ENCODE measurements at regions not wholly inside any gene's neighbourhood (a gene's known extent, or its start where the extent isn't known, plus 50 kb on each side); places are given as distances from the start of the nearest gene placed in this dataset.
A peak's percentile ranks its signal among the peaks of the same experiment; 100 is the strongest.

GRCh38 chr13:91017031-91017668, 330.3 kb upstream of the MIR17HG start:
- TF ChIP-seq, protein P1, sequence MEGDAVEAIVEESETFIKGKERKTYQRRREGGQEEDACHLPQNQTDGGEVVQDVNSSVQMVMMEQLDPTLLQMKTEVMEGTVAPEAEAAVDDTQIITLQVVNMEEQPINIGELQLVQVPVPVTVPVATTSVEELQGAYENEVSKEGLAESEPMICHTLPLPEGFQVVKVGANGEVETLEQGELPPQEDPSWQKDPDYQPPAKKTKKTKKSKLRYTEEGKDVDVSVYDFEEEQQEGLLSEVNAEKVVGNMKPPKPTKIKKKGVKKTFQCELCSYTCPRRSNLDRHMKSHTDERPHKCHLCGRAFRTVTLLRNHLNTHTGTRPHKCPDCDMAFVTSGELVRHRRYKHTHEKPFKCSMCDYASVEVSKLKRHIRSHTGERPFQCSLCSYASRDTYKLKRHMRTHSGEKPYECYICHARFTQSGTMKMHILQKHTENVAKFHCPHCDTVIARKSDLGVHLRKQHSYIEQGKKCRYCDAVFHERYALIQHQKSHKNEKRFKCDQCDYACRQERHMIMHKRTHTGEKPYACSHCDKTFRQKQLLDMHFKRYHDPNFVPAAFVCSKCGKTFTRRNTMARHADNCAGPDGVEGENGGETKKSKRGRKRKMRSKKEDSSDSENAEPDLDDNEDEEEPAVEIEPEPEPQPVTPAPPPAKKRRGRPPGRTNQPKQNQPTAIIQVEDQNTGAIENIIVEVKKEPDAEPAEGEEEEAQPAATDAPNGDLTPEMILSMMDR (IDR thresholded peaks at IDR 0.05; ENCODE audit: poor library complexity) = peak; percentile 78
- TF ChIP-seq EZH2 (IDR thresholded peaks at IDR 0.05; ENCODE audit: borderline replicate concordance) (no peak), EZH2phosphoT487 (IDR thresholded peaks at IDR 0.05; ENCODE audit: low read depth, severe bottlenecking, unreplicated experiment) (no peak)
